MCF 10A (cell line): ENCODE measurements at regions not wholly inside any gene's neighbourhood (a gene's known extent, or its start where the extent isn't known, plus 50 kb on each side); places are given as distances from the start of the nearest gene placed in this dataset.

Source experiments
- BruUV-seq: library from RNA; stranded (reverse); fragments of 400-500 nt; replicated peaks from 2 replicates; lab custom pipeline; 2021; lab: Mats Ljungman, UMichigan
- CTCF ChIA-PET: fragments of 300-600 bp; sonication (Branson Sonifier 250); formaldehyde crosslinking; extraction: SDS; loops from one replicate; lab custom pipeline; 2021; ENCODE audit warnings: antibody characterized with exemption, inconsistent platforms; lab: Yijun Ruan, JAX
- POLR2A ChIA-PET: fragments of 300-600, 350-650 bp; sonication (Branson Sonifier 250); formaldehyde crosslinking; extraction: SDS; loops from one replicate; lab custom pipeline; 2020; ENCODE audit warnings: antibody characterized with exemption, inconsistent platforms; lab: Yijun Ruan, JAX
- DNase-seq: peaks from one replicate; pipeline ENCODE4 v3.0.0-alpha.2; 2018; ENCODE audit not compliant: unreplicated experiment
- H3K27ac Mint-ChIP-seq: one replicate; pipeline ENCODE4 v1.8.0; 2022; ENCODE audit warnings: mild to moderate bottlenecking, low read depth, mixed read lengths; ENCODE audit not compliant: unreplicated experiment
- H3K27me3 Mint-ChIP-seq: one replicate; pipeline ENCODE4 v1.8.0; 2022; ENCODE audit warnings: mixed read lengths; ENCODE audit not compliant: insufficient read depth, unreplicated experiment
- H3K36me3 Mint-ChIP-seq: one replicate; pipeline ENCODE4 v1.8.0; 2022; ENCODE audit warnings: mild to moderate bottlenecking, moderate library complexity, mixed read lengths; ENCODE audit not compliant: insufficient read depth, unreplicated experiment
- H3K4me1 Mint-ChIP-seq: one replicate; pipeline ENCODE4 v1.8.0; 2022; ENCODE audit warnings: mixed read lengths; ENCODE audit not compliant: insufficient read depth, unreplicated experiment
- H3K4me3 Mint-ChIP-seq: one replicate; pipeline ENCODE4 v1.8.0; 2022; ENCODE audit warnings: mild to moderate bottlenecking, moderate library complexity, mixed read lengths; ENCODE audit not compliant: unreplicated experiment
- H3K9me3 Mint-ChIP-seq: one replicate; pipeline ENCODE4 v1.8.0; 2022; ENCODE audit warnings: mixed read lengths; ENCODE audit not compliant: unreplicated experiment
- intact Hi-C: fragments of 100-400 bp; cut with micrococcal nuclease; formaldehyde crosslinking; loops from 2 replicates; pipeline ENCODE4 v1.14.1; 2022
- TF ChIP-seq, protein P1 (sequence below): fragments of 200-600 bp; IDR thresholded peaks from one replicate; pipeline ENCODE4 v1.8.0; 2022; ENCODE audit warnings: antibody characterized with exemption, mild to moderate bottlenecking; ENCODE audit not compliant: unreplicated experiment

- Mint-ChIP-seq H3K9me3 (no peaks in the 10 kb centered on the region), H3K36me3 (no peaks in the 10 kb centered on the region), H3K4me1 (no peaks in the 10 kb centered on the region), H3K4me3 (no peak overlapping the region), H3K27me3 (peaks cover 22% of the 10 kb centered on the region), H3K27ac (no peak overlapping the region)
- no TSS peak for BruUV-seq
- ChIA-PET POLR2A (no interaction called here), CTCF (interaction anchor here (0.6 kb wide), 1 partner anchor 60 kb away, joined by 3 read pairs; no protein-coding TSS in a partner anchor)
- intact Hi-C loops = no loop called here
- TF ChIP-seq, protein P1, sequence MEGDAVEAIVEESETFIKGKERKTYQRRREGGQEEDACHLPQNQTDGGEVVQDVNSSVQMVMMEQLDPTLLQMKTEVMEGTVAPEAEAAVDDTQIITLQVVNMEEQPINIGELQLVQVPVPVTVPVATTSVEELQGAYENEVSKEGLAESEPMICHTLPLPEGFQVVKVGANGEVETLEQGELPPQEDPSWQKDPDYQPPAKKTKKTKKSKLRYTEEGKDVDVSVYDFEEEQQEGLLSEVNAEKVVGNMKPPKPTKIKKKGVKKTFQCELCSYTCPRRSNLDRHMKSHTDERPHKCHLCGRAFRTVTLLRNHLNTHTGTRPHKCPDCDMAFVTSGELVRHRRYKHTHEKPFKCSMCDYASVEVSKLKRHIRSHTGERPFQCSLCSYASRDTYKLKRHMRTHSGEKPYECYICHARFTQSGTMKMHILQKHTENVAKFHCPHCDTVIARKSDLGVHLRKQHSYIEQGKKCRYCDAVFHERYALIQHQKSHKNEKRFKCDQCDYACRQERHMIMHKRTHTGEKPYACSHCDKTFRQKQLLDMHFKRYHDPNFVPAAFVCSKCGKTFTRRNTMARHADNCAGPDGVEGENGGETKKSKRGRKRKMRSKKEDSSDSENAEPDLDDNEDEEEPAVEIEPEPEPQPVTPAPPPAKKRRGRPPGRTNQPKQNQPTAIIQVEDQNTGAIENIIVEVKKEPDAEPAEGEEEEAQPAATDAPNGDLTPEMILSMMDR = no peak
- DNase-seq = no peak
Observed at GRCh38 chr22:47389201-47389600, 626.8 kb downstream of the TBC1D22A start.

DNA sequence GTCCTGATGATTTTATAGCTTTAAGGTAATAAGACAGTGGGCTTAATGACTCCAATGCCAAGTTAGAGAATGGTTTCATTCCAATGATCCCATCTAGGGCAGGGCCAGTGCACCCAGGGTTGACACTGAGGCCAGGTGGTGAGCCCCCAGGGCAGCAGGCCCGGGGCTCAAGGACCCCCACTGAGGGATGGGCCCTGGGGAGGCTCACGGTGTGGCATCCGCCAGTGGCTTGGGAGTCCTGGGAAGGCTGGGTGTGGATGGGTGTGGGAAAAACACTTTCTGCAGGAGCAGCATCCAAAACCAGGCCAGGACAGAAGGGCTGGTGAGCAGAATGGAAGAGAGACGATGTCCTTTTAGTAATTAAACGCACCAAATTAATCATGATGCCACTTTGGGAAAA is 626.3 kb downstream of the TBC1D22A start:
- intact Hi-C loops = no loop called here
- ChIA-PET POLR2A (no interaction called here), CTCF (interaction anchor here (0.6 kb wide), 1 partner anchor 257 kb away, joined by 3 read pairs; no protein-coding TSS in a partner anchor)
- DNase-seq = no peak
- peaks cover 26% of the 10 kb centered on the region for H3K27me3 Mint-ChIP-seq
- BruUV-seq = no TSS peak
- TF ChIP-seq, protein P1 = no peak
- no peaks in the 10 kb centered on the region for H3K36me3 Mint-ChIP-seq
- no peaks in the 10 kb centered on the region for H3K4me1 Mint-ChIP-seq
- no peak overlapping the region for H3K27ac Mint-ChIP-seq
- H3K4me3 Mint-ChIP-seq = no peak overlapping the region
- no peaks in the 10 kb centered on the region for H3K9me3 Mint-ChIP-seq

- no peak for DNase-seq
- no peaks in the 10 kb centered on the region for H3K4me1 Mint-ChIP-seq
- H3K27me3 Mint-ChIP-seq = peaks cover 31% of the 10 kb centered on the region
- intact Hi-C loops = no loop called here
- H3K36me3 Mint-ChIP-seq = no peaks in the 10 kb centered on the region
- no peak overlapping the region for H3K4me3 Mint-ChIP-seq
- H3K27ac Mint-ChIP-seq = no peak overlapping the region
- no TSS peak for BruUV-seq
- TF ChIP-seq, protein P1 = no peak
- H3K9me3 Mint-ChIP-seq = no peaks in the 10 kb centered on the region
- ChIA-PET CTCF (interaction anchor here (0.6 kb wide), 1 partner anchor 256 kb away, joined by 3 read pairs; no protein-coding TSS in a partner anchor), POLR2A (no interaction called here)
Observed at GRCh38 chr22:47388331-47388730, 625.9 kb downstream of the TBC1D22A start.

DNA sequence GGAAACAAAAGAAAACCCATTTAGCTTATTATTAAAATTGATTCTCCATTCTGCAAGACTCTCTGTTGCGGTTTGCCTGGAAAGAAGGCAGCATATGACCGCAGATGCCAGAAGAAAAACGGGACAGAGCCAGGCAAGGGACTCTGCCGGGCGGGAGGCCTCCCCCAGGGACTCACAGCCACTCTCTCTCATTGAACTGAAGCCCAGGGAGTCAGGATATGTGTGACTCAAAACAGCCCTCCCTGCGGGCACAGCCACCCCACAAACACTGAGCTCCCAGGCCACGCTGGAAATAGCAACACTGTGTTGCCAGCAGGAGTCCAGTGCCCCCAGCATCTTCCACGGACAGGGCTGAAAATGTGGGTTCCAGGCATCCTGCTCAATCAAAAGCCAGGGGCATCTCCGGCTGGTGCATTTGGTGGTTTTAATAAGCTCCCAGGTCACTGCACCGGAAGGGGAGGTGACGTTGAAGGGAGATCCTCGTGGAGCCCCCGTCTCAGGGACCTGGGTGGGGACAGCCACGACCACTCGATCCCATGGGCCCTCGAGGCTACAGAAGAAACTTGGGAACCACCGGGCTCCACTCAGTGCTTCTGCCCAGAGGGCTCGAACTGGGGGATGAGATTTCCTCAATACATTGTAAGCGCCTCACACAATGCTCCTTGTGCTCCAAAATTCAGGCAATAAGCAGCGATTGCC is 624.5 kb downstream of the TBC1D22A start:
- ChIA-PET POLR2A (no interaction called here), CTCF (interaction anchor here (0.6 kb wide), 1 partner anchor 1091 kb away, joined by 3 read pairs; no protein-coding TSS in a partner anchor)
- H3K9me3 Mint-ChIP-seq = no peaks in the 10 kb centered on the region
- TF ChIP-seq, protein P1 = no peak
- no peaks in the 10 kb centered on the region for H3K36me3 Mint-ChIP-seq
- H3K4me1 Mint-ChIP-seq = no peaks in the 10 kb centered on the region
- H3K27me3 Mint-ChIP-seq = peaks cover 45% of the 10 kb centered on the region
- intact Hi-C loops = no loop called here
- no peak for DNase-seq
- H3K27ac Mint-ChIP-seq = no peak overlapping the region
- no TSS peak for BruUV-seq
- no peak overlapping the region for H3K4me3 Mint-ChIP-seq
